GM19438 (cell line): ENCODE measurements at regions not wholly inside any gene's neighbourhood (a gene's known extent, or its start where the extent isn't known, plus 50 kb on each side); places are given as distances from the start of the nearest gene placed in this dataset.

ENCODE experiments used
- ATAC-seq: cut with Tn5 transposase; IDR thresholded peaks from one replicate; pipeline ENCODE4 v1.9.1; 2021; ENCODE audit warnings: low read depth; ENCODE audit not compliant: unreplicated experiment

GRCh38 chr1:198860371-198860770 lies 221.5 kb downstream of the PTPRC start:
- ATAC-seq: no peak

GRCh38 chr1:198861636-198862035 lies 222.8 kb downstream of the PTPRC start:
- no peak for ATAC-seq

- no peak for ATAC-seq
Measured at GRCh38 chr1:198864695-198865094, 225.9 kb downstream of the PTPRC start.

GRCh38 chr1:198865319-198865718 lies 226.5 kb downstream of the PTPRC start:
- no peak for ATAC-seq

- ATAC-seq: no peak
Measured at GRCh38 chr1:198867182-198867581, 228.3 kb downstream of the PTPRC start.

- no peak for ATAC-seq
Measured at GRCh38 chr1:198873696-198874230, 234.9 kb downstream of the PTPRC start.

- no peak for ATAC-seq
Measured at GRCh38 chr1:198876371-198876871, 237.6 kb downstream of the PTPRC start.

- ATAC-seq: no peak
Measured at GRCh38 chr1:198878566-198878965, 239.7 kb downstream of the PTPRC start.

- no peak for ATAC-seq
Measured at GRCh38 chr1:198879711-198880306, 241.0 kb downstream of the PTPRC start.

GRCh38 chr1:198880397-198880796 lies 241.6 kb downstream of the PTPRC start:
- no peak for ATAC-seq

GRCh38 chr1:198880818-198881597 lies 242.2 kb downstream of the PTPRC start:
- no peak for ATAC-seq

- ATAC-seq: no peak
Measured at GRCh38 chr1:198883184-198883583, 244.3 kb downstream of the PTPRC start.

- no peak for ATAC-seq
Measured at GRCh38 chr1:198887866-198888265, 249.0 kb downstream of the PTPRC start.

GRCh38 chr1:198888379-198888943 lies 249.6 kb downstream of the PTPRC start:
- ATAC-seq: no peak

- no peak for ATAC-seq
Measured at GRCh38 chr1:198889101-198889500, 250.3 kb downstream of the PTPRC start.

GRCh38 chr1:198889749-198890148 lies 250.9 kb downstream of the PTPRC start:
- ATAC-seq: no peak

- ATAC-seq: no peak
Measured at GRCh38 chr1:198890214-198890930, 251.5 kb downstream of the PTPRC start.

GRCh38 chr1:198892065-198892464 lies 253.2 kb downstream of the PTPRC start:
- ATAC-seq: no peak

GRCh38 chr1:198893141-198893540 lies 254.3 kb downstream of the PTPRC start:
- no peak for ATAC-seq

- no peak for ATAC-seq
Measured at GRCh38 chr1:198893763-198894444, 255.1 kb downstream of the PTPRC start.
